ENCODE measurements at regions not wholly inside any gene's neighbourhood (a gene's known extent, or its start where the extent isn't known, plus 50 kb on each side); places are given as distances from the start of the nearest gene placed in this dataset.

DNA sequence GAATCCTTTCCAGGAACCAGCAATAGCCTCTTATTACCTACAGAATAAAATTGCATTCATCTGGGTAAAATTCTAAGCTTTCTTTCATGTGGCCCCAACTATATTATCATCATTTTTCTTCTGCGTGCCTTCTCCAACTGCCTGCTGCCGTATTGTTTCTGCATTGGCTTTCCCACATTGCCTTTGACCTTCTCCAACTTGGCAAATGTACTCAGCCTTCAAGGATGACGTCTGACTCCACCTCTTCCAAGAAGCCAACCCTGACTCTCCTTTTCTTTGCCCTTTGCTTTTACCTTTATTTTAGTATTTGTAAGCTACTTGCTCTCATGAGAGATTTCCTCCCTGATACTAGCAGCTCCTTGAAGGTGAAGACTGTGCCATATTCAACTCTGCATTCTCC, 200.4 kb upstream of the FAM9B start:
- Histone ChIP-seq H3K27me3 (ENCODE audit: control insufficient read depth in 1 of 2, insufficient read depth in 2 of 2, low read length in 2 of 2) (no peaks in the 10 kb centered on the region), H3K9me3 (ENCODE audit: control insufficient read depth in 2 of 2, low read length in 2 of 2) (no peaks in the 10 kb centered on the region), H3K9ac (ENCODE audit: low read length in 2 of 2) (no peak overlapping the region), H3K4me3 (ENCODE audit: low read length in 2 of 2) (no peak overlapping the region), H3K4me1 (ENCODE audit: control insufficient read depth, insufficient read depth, low read length) (no peaks in the 10 kb centered on the region), H3K36me3 (ENCODE audit: control insufficient read depth in 2 of 2, insufficient read depth in 2 of 2, low read length in 2 of 2) (no peaks in the 10 kb centered on the region), H3K27ac (ENCODE audit: low read length) (no peak overlapping the region)

DNA sequence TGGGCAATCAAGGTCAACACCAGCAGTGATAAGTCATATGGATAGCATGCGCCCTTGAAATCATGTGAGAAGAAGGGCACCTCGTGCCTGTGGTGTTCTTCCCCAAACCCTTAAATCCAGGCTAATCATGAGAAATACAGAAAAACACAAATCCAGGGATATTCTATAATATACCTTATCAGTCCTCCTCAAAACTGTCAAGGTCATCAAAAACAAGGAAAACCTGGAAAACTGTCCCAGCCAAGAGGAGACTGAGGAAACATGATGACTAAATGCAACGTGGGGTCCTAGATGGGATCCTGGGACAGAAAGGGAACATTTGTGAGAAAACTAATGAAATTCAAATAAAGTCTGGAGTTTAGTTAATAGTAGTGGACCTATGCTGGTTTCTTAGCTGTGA, 201.8 kb upstream of the FAM9B start:
- H3K4me3 ChIP-seq (ENCODE audit: low read length in 2 of 2): no peak overlapping the region
- H3K4me1 ChIP-seq (ENCODE audit: control insufficient read depth, insufficient read depth, low read length): no peaks in the 10 kb centered on the region
- H3K36me3 ChIP-seq (ENCODE audit: control insufficient read depth in 2 of 2, insufficient read depth in 2 of 2, low read length in 2 of 2): no peaks in the 10 kb centered on the region
- H3K9me3 ChIP-seq (ENCODE audit: control insufficient read depth in 2 of 2, low read length in 2 of 2): no peaks in the 10 kb centered on the region
- H3K27ac ChIP-seq (ENCODE audit: low read length): no peak overlapping the region
- H3K27me3 ChIP-seq (ENCODE audit: control insufficient read depth in 1 of 2, insufficient read depth in 2 of 2, low read length in 2 of 2): no peaks in the 10 kb centered on the region
- H3K9ac ChIP-seq (ENCODE audit: low read length in 2 of 2): no peak overlapping the region

DNA sequence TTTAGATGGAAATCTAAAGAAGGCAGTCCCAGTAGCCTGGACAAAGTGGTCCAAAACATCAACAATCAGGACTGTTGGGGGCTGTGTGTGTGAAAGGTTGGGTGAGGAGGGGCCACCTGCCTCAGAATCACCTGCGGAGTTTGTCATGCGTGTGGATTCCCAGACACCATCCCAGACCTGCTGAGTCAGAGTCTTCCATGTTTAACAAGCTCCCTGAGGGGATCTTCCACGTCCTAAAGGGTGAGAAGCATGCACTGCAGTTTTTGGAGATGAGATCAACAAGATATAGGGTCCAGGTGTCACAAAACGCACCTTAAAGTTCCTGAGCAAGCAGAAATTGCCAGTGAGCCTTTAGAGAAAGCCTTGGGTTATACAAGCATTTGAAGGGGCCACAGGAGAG, 207.0 kb upstream of the FAM9B start:
- no peaks in the 10 kb centered on the region for H3K9me3 ChIP-seq (ENCODE audit: control insufficient read depth in 2 of 2, low read length in 2 of 2)
- no peak overlapping the region for H3K4me3 ChIP-seq (ENCODE audit: low read length in 2 of 2)
- no peak overlapping the region for H3K9ac ChIP-seq (ENCODE audit: low read length in 2 of 2)
- H3K4me1 ChIP-seq (ENCODE audit: control insufficient read depth, insufficient read depth, low read length): no peaks in the 10 kb centered on the region
- no peaks in the 10 kb centered on the region for H3K27me3 ChIP-seq (ENCODE audit: control insufficient read depth in 1 of 2, insufficient read depth in 2 of 2, low read length in 2 of 2)
- no peaks in the 10 kb centered on the region for H3K36me3 ChIP-seq (ENCODE audit: control insufficient read depth in 2 of 2, insufficient read depth in 2 of 2, low read length in 2 of 2)
- H3K27ac ChIP-seq (ENCODE audit: low read length): no peak overlapping the region

DNA sequence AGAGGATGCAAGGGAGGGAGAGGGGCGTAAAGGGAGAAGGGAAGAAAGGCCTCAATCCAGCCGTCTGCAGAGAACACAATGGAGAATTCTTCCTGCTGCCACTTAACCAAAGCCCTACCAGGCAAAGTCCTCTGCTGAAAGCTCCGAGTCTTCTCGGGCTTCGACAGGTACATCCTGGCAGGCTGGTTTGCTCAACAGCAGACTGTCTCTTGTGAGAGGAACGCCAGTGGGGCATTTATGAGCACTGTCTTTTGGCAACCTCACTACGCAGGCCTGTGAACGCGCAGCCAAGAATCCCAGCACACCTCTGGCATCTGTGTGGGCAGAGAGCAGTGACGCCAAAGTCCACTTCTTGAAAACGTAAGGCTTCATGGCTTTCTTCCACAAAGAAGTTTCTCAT, 207.5 kb upstream of the FAM9B start:
- Histone ChIP-seq H3K27me3 (ENCODE audit: control insufficient read depth in 1 of 2, insufficient read depth in 2 of 2, low read length in 2 of 2) (no peaks in the 10 kb centered on the region), H3K9me3 (ENCODE audit: control insufficient read depth in 2 of 2, low read length in 2 of 2) (no peaks in the 10 kb centered on the region), H3K4me1 (ENCODE audit: control insufficient read depth, insufficient read depth, low read length) (no peaks in the 10 kb centered on the region), H3K9ac (ENCODE audit: low read length in 2 of 2) (no peak overlapping the region), H3K4me3 (ENCODE audit: low read length in 2 of 2) (no peak overlapping the region), H3K27ac (ENCODE audit: low read length) (no peak overlapping the region), H3K36me3 (ENCODE audit: control insufficient read depth in 2 of 2, insufficient read depth in 2 of 2, low read length in 2 of 2) (no peaks in the 10 kb centered on the region)

DNA sequence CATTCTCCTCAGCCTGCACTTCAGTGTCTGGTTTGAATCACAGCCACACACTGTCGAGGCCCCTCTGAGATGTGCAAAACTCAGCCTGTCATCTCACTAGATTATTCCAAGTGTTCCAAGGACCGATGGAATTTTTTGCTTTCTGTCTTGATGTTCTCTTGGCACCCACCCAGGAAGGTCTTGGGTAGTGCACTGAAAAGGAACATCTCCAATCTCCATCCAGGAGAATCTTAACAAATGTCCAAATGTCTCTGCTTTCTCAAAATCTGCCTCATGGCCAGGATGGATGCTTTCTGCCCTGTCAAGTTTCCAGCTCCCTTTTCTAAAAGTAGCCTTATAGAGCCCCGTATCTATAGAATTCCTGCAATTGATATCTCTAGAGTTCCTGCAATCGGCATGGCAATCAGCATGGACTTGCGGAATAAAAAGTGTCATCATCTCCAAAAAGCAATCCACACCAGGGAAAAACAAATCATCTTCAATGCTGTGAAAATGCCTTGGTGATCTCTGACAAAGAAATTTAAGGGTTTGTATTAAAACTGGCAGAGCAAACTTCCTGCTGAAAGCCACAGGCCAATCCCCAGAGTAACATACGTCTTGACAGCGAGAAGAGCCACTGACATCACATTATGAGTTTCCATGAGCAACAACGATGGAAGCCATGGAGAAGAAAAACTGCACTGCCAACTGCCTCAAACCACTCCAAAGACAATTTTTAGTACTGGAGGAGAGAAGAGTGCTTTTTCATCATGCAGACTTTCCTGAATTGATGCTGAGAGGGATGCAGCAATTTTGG, 215.3 kb upstream of the FAM9B start:
- no peaks in the 10 kb centered on the region for H3K27me3 ChIP-seq (ENCODE audit: control insufficient read depth in 1 of 2, insufficient read depth in 2 of 2, low read length in 2 of 2)
- no peaks in the 10 kb centered on the region for H3K4me1 ChIP-seq (ENCODE audit: control insufficient read depth, insufficient read depth, low read length)
- no peaks in the 10 kb centered on the region for H3K9me3 ChIP-seq (ENCODE audit: control insufficient read depth in 2 of 2, low read length in 2 of 2)
- no peak overlapping the region for H3K27ac ChIP-seq (ENCODE audit: low read length)
- no peak overlapping the region for H3K4me3 ChIP-seq (ENCODE audit: low read length in 2 of 2)
- no peak overlapping the region for H3K9ac ChIP-seq (ENCODE audit: low read length in 2 of 2)
- H3K36me3 ChIP-seq (ENCODE audit: control insufficient read depth in 2 of 2, insufficient read depth in 2 of 2, low read length in 2 of 2): no peaks in the 10 kb centered on the region

DNA sequence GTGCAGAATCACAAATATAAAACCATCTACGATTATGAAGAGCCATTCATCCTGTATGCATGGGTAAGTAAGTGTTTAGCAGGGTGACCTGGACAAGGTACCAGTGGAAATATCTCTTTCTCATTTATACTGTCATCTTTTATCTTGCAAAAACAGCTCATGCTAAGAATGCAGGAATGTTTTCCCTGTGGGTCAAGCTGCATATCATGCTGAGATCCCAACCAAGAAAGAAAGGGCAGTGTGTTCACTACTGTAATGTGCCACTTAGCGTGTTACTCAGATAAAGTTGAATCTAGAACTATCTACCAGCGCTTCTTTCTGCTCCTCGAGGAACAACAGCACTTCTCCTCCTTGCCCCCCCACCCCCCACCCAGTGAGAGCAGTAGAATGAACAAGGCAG, 212.7 kb upstream of the TBL1X start:
- H3K27me3 ChIP-seq (ENCODE audit: control insufficient read depth in 1 of 2, insufficient read depth in 2 of 2, low read length in 2 of 2): no peaks in the 10 kb centered on the region
- no peaks in the 10 kb centered on the region for H3K4me1 ChIP-seq (ENCODE audit: control insufficient read depth, insufficient read depth, low read length)
- H3K27ac ChIP-seq (ENCODE audit: low read length): no peak overlapping the region
- no peak overlapping the region for H3K9ac ChIP-seq (ENCODE audit: low read length in 2 of 2)
- H3K9me3 ChIP-seq (ENCODE audit: control insufficient read depth in 2 of 2, low read length in 2 of 2): no peaks in the 10 kb centered on the region
- H3K4me3 ChIP-seq (ENCODE audit: low read length in 2 of 2): no peak overlapping the region
- H3K36me3 ChIP-seq (ENCODE audit: control insufficient read depth in 2 of 2, insufficient read depth in 2 of 2, low read length in 2 of 2): no peaks in the 10 kb centered on the region

DNA sequence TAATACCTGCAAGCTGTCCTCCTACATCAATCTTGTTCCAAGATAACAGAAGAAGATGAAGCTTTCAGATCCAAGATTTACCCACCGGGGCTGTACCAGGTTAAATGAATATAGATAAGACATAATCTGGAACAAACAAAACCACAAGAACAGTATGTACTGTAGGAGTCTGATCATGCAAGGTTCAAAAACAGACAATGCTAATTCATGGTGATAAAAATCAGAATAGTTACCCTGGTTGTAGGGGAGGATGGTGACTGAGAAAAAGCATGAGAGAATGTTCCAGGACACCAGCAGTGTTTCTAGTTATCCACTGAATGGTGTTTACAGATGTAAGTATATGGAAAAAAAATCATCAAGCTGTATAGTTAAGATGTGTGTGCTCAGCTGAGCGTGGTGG, 211.6 kb upstream of the TBL1X start:
- no peaks in the 10 kb centered on the region for H3K9me3 ChIP-seq (ENCODE audit: control insufficient read depth in 2 of 2, low read length in 2 of 2)

DNA sequence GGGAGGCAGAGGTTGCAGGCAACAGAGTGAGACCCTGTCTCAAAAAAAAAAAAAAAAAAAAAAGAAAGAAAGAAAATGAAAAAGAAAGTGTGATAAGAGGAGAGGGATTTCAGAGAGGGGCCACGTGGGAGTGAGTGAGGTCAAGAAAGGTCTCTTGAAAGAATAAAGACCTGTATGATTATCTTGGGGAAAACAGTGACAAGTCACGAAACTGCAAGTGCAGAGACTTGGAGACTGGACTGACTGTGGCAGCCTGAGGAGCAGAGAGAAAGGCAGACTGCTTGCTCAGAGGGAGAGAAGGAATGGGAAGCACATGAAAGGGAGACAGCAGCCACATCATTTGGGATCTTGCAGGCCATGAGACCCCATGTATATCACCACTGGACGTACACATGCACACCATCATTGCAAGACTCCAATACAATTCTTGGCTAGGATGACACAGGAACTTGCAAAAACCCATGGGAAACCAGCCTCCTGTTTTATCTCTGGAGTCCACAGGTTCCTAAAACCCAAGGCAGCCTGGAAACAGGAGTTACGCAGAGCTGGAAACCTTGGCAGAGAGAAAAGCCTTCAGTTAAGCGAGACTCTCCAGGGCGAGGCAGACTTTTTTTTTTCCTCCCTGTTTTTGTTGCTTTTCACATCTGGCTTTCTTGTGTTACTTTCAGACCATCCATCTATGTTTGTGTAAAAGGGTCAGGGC, 207.0 kb upstream of the TBL1X start:
- Histone ChIP-seq H3K4me3 (ENCODE audit: low read length in 2 of 2) (no peak overlapping the region), H3K9me3 (ENCODE audit: control insufficient read depth in 2 of 2, low read length in 2 of 2) (peaks cover 0 to 4% of the 10 kb centered on the region in 2 donors), H3K27me3 (ENCODE audit: control insufficient read depth in 1 of 2, insufficient read depth in 2 of 2, low read length in 2 of 2) (peaks cover 0 to 2% of the 10 kb centered on the region in 2 donors), H3K9ac (ENCODE audit: low read length in 2 of 2) (no peak overlapping the region), H3K36me3 (ENCODE audit: control insufficient read depth in 2 of 2, insufficient read depth in 2 of 2, low read length in 2 of 2) (no peaks in the 10 kb centered on the region), H3K4me1 (ENCODE audit: control insufficient read depth, insufficient read depth, low read length) (no peaks in the 10 kb centered on the region), H3K27ac (ENCODE audit: low read length) (no peak overlapping the region)

More for the DNA sequence above, 211.6 kb upstream of the TBL1X start:
- Histone ChIP-seq H3K27me3 (ENCODE audit: control insufficient read depth in 1 of 2, insufficient read depth in 2 of 2, low read length in 2 of 2) (no peaks in the 10 kb centered on the region), H3K9ac (ENCODE audit: low read length in 2 of 2) (no peak overlapping the region), H3K27ac (ENCODE audit: low read length) (no peak overlapping the region), H3K4me3 (ENCODE audit: low read length in 2 of 2) (no peak overlapping the region), H3K4me1 (ENCODE audit: control insufficient read depth, insufficient read depth, low read length) (no peaks in the 10 kb centered on the region), H3K36me3 (ENCODE audit: control insufficient read depth in 2 of 2, insufficient read depth in 2 of 2, low read length in 2 of 2) (no peaks in the 10 kb centered on the region)

DNA sequence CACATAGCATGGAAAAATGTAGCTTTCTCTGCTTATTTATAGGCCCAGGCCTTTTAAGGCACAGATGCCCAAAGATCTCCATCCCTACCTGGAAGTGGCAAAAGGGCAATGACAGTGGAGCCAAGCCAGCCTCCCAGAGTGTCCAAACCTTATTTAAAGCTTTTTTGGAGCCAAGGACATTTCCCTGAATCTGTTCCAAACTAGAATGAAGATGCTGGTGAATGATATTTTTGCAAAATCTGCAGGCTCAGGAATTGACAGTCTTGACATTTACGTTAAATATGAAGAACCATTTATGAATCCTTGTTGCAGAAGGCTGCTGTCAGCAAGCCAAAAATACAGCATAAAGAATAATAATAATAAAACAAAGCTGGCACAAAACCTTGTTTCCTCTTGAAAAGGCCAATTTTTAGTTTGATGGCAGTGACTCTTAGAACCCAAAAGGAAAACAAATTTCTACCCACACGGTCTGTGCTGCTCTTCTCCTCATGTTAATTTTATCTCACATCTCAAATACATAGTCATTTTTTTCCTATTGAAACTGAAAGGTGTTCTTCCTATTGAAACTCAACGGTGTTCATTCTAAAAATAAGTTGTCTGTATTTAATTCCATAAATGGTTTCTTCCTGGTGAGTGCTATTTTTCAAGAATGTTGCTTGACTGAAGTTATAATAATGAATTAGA, 206.3 kb upstream of the TBL1X start:
- H3K9me3 ChIP-seq (ENCODE audit: control insufficient read depth in 2 of 2, low read length in 2 of 2): peaks cover 0 to 4% of the 10 kb centered on the region in 2 donors
- H3K27me3 ChIP-seq (ENCODE audit: control insufficient read depth in 1 of 2, insufficient read depth in 2 of 2, low read length in 2 of 2): peaks cover 0 to 2% of the 10 kb centered on the region in 2 donors
- H3K4me3 ChIP-seq (ENCODE audit: low read length in 2 of 2): no peak overlapping the region
- H3K9ac ChIP-seq (ENCODE audit: low read length in 2 of 2): no peak overlapping the region
- H3K36me3 ChIP-seq (ENCODE audit: control insufficient read depth in 2 of 2, insufficient read depth in 2 of 2, low read length in 2 of 2): no peaks in the 10 kb centered on the region
- no peaks in the 10 kb centered on the region for H3K4me1 ChIP-seq (ENCODE audit: control insufficient read depth, insufficient read depth, low read length)
- H3K27ac ChIP-seq (ENCODE audit: low read length): no peak overlapping the region

DNA sequence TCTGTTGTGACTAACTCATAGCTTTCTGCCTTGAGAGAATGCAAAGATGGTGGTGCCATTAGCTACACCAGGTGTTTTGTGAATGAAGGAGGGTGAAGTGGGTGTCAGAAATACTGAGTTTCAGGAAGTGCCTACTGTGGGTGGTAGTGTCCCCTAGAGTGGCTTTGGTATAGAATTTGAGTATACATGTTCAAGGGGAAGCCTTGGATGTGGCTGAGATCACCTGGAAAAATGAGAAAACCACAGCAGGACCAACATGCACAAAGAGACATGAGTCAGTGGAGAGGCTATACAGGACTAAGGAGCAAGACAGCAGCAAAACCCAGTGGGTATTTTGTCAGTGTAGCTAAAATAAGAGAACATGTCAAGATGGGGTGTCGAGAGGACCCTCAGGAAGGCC, 204.3 kb upstream of the TBL1X start:
- Histone ChIP-seq H3K4me1 (ENCODE audit: control insufficient read depth, insufficient read depth, low read length) (no peaks in the 10 kb centered on the region), H3K9ac (ENCODE audit: low read length in 2 of 2) (no peak overlapping the region), H3K9me3 (ENCODE audit: control insufficient read depth in 2 of 2, low read length in 2 of 2) (peaks cover 0 to 4% of the 10 kb centered on the region in 2 donors), H3K36me3 (ENCODE audit: control insufficient read depth in 2 of 2, insufficient read depth in 2 of 2, low read length in 2 of 2) (no peaks in the 10 kb centered on the region), H3K27me3 (ENCODE audit: control insufficient read depth in 1 of 2, insufficient read depth in 2 of 2, low read length in 2 of 2) (peaks cover 0 to 2% of the 10 kb centered on the region in 2 donors), H3K27ac (ENCODE audit: low read length) (no peak overlapping the region), H3K4me3 (ENCODE audit: low read length in 2 of 2) (no peak overlapping the region)

Data from stomach smooth muscle (tissue), 2 donors.